CD4-positive, CD25-positive, alpha-beta regulatory T cell (primary cell): ENCODE measurements at regions not wholly inside any gene's neighbourhood (a gene's known extent, or its start where the extent isn't known, plus 50 kb on each side); places are given as distances from the start of the nearest gene placed in this dataset.

Source experiments
- ATAC-seq, 2 donors: fragments of 150-1000 bp; cut with Tn5 transposase; one replicate each; pipeline ENCODE4 v1.10.0; 2021; ENCODE audit warnings: low read depth in 2 of 2, moderate number of reproducible peaks in 2 of 2, moderate library complexity in 1 of 2
- DNase-seq, 3 donors: peaks; one replicate each; pipeline versions ENCODE4 v3.0.0 to v3.0.0-alpha.2; 2012 to 2022; ENCODE audit warnings: mixed read lengths in 1 of 3
- H3K27ac ChIP-seq: one replicate; pipeline ENCODE4 v1.7.0; 2013; ENCODE audit warnings: mild to moderate bottlenecking, low read length; ENCODE audit not compliant: insufficient read depth, poor library complexity, severe bottlenecking
- H3K27me3 ChIP-seq: one replicate; pipeline ENCODE4 v1.7.0; 2013; ENCODE audit warnings: low read length; ENCODE audit not compliant: control insufficient read depth, insufficient read depth
- H3K36me3 ChIP-seq: one replicate; pipeline ENCODE4 v1.7.0; 2013; ENCODE audit warnings: mild to moderate bottlenecking, low read length, moderate library complexity; ENCODE audit not compliant: control insufficient read depth, insufficient read depth
- H3K4me1 ChIP-seq: 2 replicates; pipeline ENCODE4 v1.7.0; 2013; ENCODE audit warnings: mild to moderate bottlenecking, low read length; ENCODE audit not compliant: insufficient read depth, control insufficient read depth, poor library complexity, severe bottlenecking
- H3K4me3 ChIP-seq: one replicate; pipeline ENCODE4 v1.7.0; 2013; ENCODE audit warnings: low read depth, mild to moderate bottlenecking, low read length, moderate library complexity
- H3K9me3 ChIP-seq, 2 experiments: 1 replicate in 1 of 2; 2 replicates in 1 of 2; pipeline ENCODE4 v1.7.0; 2013; ENCODE audit warnings: low read length in 2 of 2, mild to moderate bottlenecking in 1 of 2, moderate library complexity in 1 of 2; ENCODE audit not compliant: control insufficient read depth in 2 of 2
- H3K27ac Mint-ChIP-seq, 3 donors: one replicate each; pipeline ENCODE4 v1.8.0; 2020 to 2022; ENCODE audit warnings: mild to moderate bottlenecking in 3 of 3, mixed read lengths in 3 of 3, moderate library complexity in 2 of 3
- H3K27me3 Mint-ChIP-seq: one replicate; pipeline ENCODE4 v1.8.0; 2022; ENCODE audit warnings: mild to moderate bottlenecking, mixed read lengths
- H3K36me3 Mint-ChIP-seq: one replicate; pipeline ENCODE4 v1.8.0; 2020; ENCODE audit warnings: mixed read lengths
- H3K4me1 Mint-ChIP-seq, 4 donors: one replicate each; pipeline ENCODE4 v1.8.0; 2020 to 2022; ENCODE audit warnings: mixed read lengths in 4 of 4, mild to moderate bottlenecking in 1 of 4
- H3K4me3 Mint-ChIP-seq, 4 donors: one replicate each; pipeline ENCODE4 v1.8.0; 2020 to 2022; ENCODE audit warnings: mild to moderate bottlenecking in 4 of 4, mixed read lengths in 4 of 4, moderate library complexity in 3 of 4
- H3K9me3 Mint-ChIP-seq, 7 donors: one replicate each; pipeline ENCODE4 v1.8.0; 2020 to 2022; ENCODE audit warnings: mixed read lengths in 7 of 7, mild to moderate bottlenecking in 3 of 7, moderate library complexity in 2 of 7

DNA sequence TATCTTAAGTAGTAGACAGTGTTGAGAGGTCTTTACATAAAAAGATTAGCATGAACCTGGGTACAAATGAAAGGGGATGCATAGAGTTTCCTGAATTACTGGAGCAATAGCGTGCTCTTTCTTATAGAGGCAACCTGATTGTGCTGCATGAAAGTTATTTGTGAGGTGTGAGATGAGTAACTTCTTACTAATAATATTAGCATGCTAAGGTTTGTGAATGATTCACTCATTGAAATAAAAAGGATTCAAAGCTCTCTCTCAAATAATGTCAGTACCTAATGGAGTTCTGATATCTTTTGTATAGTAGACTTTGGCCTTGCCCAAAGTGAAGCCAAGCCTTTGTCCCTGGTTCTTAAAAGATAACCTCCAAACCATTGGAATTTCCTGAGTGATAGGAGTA, 131.0 kb upstream of the CXXC4 start:
- H3K27me3 ChIP-seq = no peaks in the 10 kb centered on the region
- H3K36me3 Mint-ChIP-seq = no peaks in the 10 kb centered on the region
- H3K9me3 Mint-ChIP-seq = peaks cover 0 to 4% (median 0%) of the 10 kb centered on the region in 7 donors
- no peaks in the 10 kb centered on the region for H3K9me3 ChIP-seq
- no peaks in the 10 kb centered on the region for H3K4me1 ChIP-seq
- no peaks in the 10 kb centered on the region for H3K27me3 Mint-ChIP-seq
- no peak overlapping the region for H3K4me3 Mint-ChIP-seq
- H3K36me3 ChIP-seq = no peaks in the 10 kb centered on the region
- no peak for DNase-seq
- no peak for ATAC-seq
- no peaks in the 10 kb centered on the region for H3K4me1 Mint-ChIP-seq
- H3K27ac Mint-ChIP-seq = no peak overlapping the region
- H3K4me3 ChIP-seq = no peak overlapping the region
- no peak overlapping the region for H3K27ac ChIP-seq

- Mint-ChIP-seq H3K4me3 (no peak overlapping the region), H3K27ac (no peak overlapping the region), H3K9me3 (peaks cover 0 to 4% (median under 1%) of the 10 kb centered on the region in 7 donors), H3K36me3 (no peaks in the 10 kb centered on the region), H3K4me1 (no peaks in the 10 kb centered on the region), H3K27me3 (no peaks in the 10 kb centered on the region)
- no peaks in the 10 kb centered on the region for H3K9me3 ChIP-seq
- no peak overlapping the region for H3K4me3 ChIP-seq
- H3K36me3 ChIP-seq = no peaks in the 10 kb centered on the region
- H3K27me3 ChIP-seq = no peaks in the 10 kb centered on the region
- no peaks in the 10 kb centered on the region for H3K4me1 ChIP-seq
- DNase-seq (no peak), ATAC-seq (no peak)
- no peak overlapping the region for H3K27ac ChIP-seq
Observed at GRCh38 chr4:104629601-104630000, 134.9 kb upstream of the CXXC4 start.

- ATAC-seq = no peak
- Histone ChIP-seq H3K27ac (no peak overlapping the region), H3K27me3 (no peaks in the 10 kb centered on the region), H3K9me3 (no peaks in the 10 kb centered on the region), H3K36me3 (no peaks in the 10 kb centered on the region), H3K4me3 (no peak overlapping the region), H3K4me1 (no peaks in the 10 kb centered on the region)
- Mint-ChIP-seq H3K4me1 (no peaks in the 10 kb centered on the region), H3K27me3 (no peaks in the 10 kb centered on the region), H3K36me3 (no peaks in the 10 kb centered on the region), H3K9me3 (peaks cover 0 to 4% (median 2%) of the 10 kb centered on the region in 7 donors), H3K27ac (no peak overlapping the region), H3K4me3 (no peak overlapping the region)
- no peak for DNase-seq
Observed at GRCh38 chr4:104630272-104630671, 135.6 kb upstream of the CXXC4 start.

- Mint-ChIP-seq H3K4me1 (no peaks in the 10 kb centered on the region), H3K36me3 (no peaks in the 10 kb centered on the region), H3K27ac (no peak overlapping the region), H3K4me3 (no peak overlapping the region), H3K27me3 (no peaks in the 10 kb centered on the region), H3K9me3 (peaks cover 0 to 4% (median 2%) of the 10 kb centered on the region in 7 donors)
- Histone ChIP-seq H3K4me1 (no peaks in the 10 kb centered on the region), H3K4me3 (no peak overlapping the region), H3K27me3 (no peaks in the 10 kb centered on the region), H3K36me3 (no peaks in the 10 kb centered on the region), H3K27ac (no peak overlapping the region), H3K9me3 (no peaks in the 10 kb centered on the region)
- no peak for DNase-seq
- no peak for ATAC-seq
Observed at GRCh38 chr4:104631000-104631399, 136.3 kb upstream of the CXXC4 start.

DNA sequence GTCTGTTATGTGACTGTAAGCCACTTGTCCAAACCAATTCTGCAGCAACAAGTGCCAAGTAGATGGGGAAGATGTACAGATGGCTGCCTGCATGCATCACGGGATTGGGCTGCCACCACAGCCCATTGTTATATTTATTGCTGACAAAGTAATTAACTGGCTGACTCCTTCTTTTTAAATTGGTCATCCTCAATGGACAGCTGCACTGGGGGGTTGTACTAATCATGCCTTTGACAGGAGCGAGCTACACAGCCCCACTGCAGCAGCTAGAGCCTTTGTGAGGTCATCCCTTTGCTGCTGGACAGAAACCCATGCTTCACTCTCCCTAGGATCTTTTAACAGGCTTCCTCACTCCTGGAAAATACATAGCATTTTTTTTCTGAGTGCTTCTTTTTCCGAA, 146.7 kb upstream of the CXXC4 start:
- no peaks in the 10 kb centered on the region for H3K36me3 ChIP-seq
- H3K4me1 Mint-ChIP-seq = no peaks in the 10 kb centered on the region
- H3K9me3 Mint-ChIP-seq = peaks cover 0 to 2% (median 0%) of the 10 kb centered on the region in 7 donors
- no peak overlapping the region for H3K4me3 Mint-ChIP-seq
- DNase-seq = no peak
- no peak overlapping the region for H3K27ac Mint-ChIP-seq
- no peaks in the 10 kb centered on the region for H3K36me3 Mint-ChIP-seq
- H3K4me1 ChIP-seq = no peaks in the 10 kb centered on the region
- no peak overlapping the region for H3K4me3 ChIP-seq
- no peak for ATAC-seq
- H3K27me3 ChIP-seq = no peaks in the 10 kb centered on the region
- H3K9me3 ChIP-seq = no peaks in the 10 kb centered on the region
- H3K27me3 Mint-ChIP-seq = no peaks in the 10 kb centered on the region
- H3K27ac ChIP-seq = no peak overlapping the region

DNA sequence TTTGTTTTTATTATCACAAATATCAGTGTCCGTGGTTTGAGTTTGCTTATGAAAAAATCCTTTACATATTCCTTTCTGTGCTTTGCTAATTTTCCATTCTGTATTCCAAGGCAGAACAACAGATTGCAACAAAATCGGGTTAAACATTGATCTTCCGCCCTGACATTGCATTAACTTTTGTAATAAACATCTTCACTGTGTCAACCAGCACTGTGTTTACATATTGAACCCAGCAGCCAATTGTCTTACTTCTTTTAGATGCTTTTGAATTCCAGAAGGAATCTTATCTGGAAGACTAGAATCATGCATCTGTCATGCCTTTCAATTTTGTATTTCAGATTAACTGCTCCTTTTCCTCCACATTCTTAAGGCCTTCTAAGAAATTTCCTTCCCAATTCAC, 147.8 kb upstream of the CXXC4 start:
- Mint-ChIP-seq H3K9me3 (peaks cover 0 to 5% (median 0%) of the 10 kb centered on the region in 7 donors), H3K4me1 (no peaks in the 10 kb centered on the region), H3K36me3 (no peaks in the 10 kb centered on the region), H3K27me3 (no peaks in the 10 kb centered on the region), H3K4me3 (no peak overlapping the region), H3K27ac (no peak overlapping the region)
- no peaks in the 10 kb centered on the region for H3K27me3 ChIP-seq
- no peak overlapping the region for H3K4me3 ChIP-seq
- H3K36me3 ChIP-seq = no peaks in the 10 kb centered on the region
- DNase-seq = no peak
- ATAC-seq = no peak
- no peaks in the 10 kb centered on the region for H3K9me3 ChIP-seq
- no peaks in the 10 kb centered on the region for H3K4me1 ChIP-seq
- H3K27ac ChIP-seq = no peak overlapping the region

DNA sequence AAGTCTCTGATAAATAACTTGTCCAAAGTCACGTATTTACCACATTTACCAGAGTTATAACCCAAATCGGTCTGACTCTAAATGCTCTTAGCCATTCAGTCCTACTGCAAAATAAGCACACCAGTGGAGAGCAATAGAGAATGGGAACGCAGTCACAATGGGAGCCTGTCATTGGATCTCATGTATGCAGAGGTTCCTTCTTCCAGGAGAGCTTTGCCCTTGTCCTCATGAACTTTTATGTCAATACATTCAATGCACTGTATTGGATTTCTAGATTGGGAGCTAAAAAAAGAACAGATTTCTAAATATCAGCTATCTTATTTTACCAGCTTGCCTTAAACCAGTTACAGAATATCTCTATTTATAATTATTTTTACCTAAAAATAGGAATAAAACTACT, 149.1 kb upstream of the CXXC4 start:
- no peaks in the 10 kb centered on the region for H3K9me3 ChIP-seq
- H3K27me3 ChIP-seq = no peaks in the 10 kb centered on the region
- DNase-seq = no peak
- H3K36me3 Mint-ChIP-seq = no peaks in the 10 kb centered on the region
- no peak overlapping the region for H3K4me3 Mint-ChIP-seq
- ATAC-seq = no peak
- H3K27ac ChIP-seq = no peak overlapping the region
- no peak overlapping the region for H3K4me3 ChIP-seq
- peaks cover 0 to 7% (median 2%) of the 10 kb centered on the region in 7 donors for H3K9me3 Mint-ChIP-seq
- H3K4me1 ChIP-seq = no peaks in the 10 kb centered on the region
- H3K27me3 Mint-ChIP-seq = no peaks in the 10 kb centered on the region
- H3K36me3 ChIP-seq = no peaks in the 10 kb centered on the region
- H3K4me1 Mint-ChIP-seq = no peaks in the 10 kb centered on the region
- no peak overlapping the region for H3K27ac Mint-ChIP-seq

- peaks cover 0 to 14% (median 2%) of the 10 kb centered on the region in 7 donors for H3K9me3 Mint-ChIP-seq
- Histone ChIP-seq H3K27ac (no peak overlapping the region), H3K36me3 (no peaks in the 10 kb centered on the region), H3K4me1 (no peaks in the 10 kb centered on the region), H3K9me3 (no peaks in the 10 kb centered on the region), H3K27me3 (no peaks in the 10 kb centered on the region), H3K4me3 (no peak overlapping the region)
- no peaks in the 10 kb centered on the region for H3K27me3 Mint-ChIP-seq
- H3K27ac Mint-ChIP-seq = no peak overlapping the region
- ATAC-seq = no peak
- no peak for DNase-seq
- H3K4me3 Mint-ChIP-seq = no peak overlapping the region
- no peaks in the 10 kb centered on the region for H3K36me3 Mint-ChIP-seq
- no peaks in the 10 kb centered on the region for H3K4me1 Mint-ChIP-seq
Observed at GRCh38 chr4:104649631-104650030, 154.9 kb upstream of the CXXC4 start.
